HPDE6-E6E7 (cell line): ENCODE measurements at regions not wholly inside any gene's neighbourhood (a gene's known extent, or its start where the extent isn't known, plus 50 kb on each side); places are given as distances from the start of the nearest gene placed in this dataset.

Experiments
- DNase-seq: peaks from one replicate; pipeline ENCODE4 v3.0.0; 2011; ENCODE audit warnings: missing footprints; ENCODE audit errors: extremely low spot score

- no peak for DNase-seq
Observed at GRCh38 chr12:86788661-86789060, 532.5 kb upstream of the MGAT4C start.

GRCh38 chr12:86787419-86787818, 531.2 kb upstream of the MGAT4C start:
- DNase-seq: no peak

- no peak for DNase-seq
Observed at GRCh38 chr12:86777325-86777724, 521.1 kb upstream of the MGAT4C start.

GRCh38 chr12:86774841-86775388, 518.7 kb upstream of the MGAT4C start:
- peak; percentile 0 for DNase-seq

- peak; percentile 4 for DNase-seq
Observed at GRCh38 chr12:86772696-86773095, 516.5 kb upstream of the MGAT4C start.

- DNase-seq: no peak
Observed at GRCh38 chr12:86770871-86771270, 514.7 kb upstream of the MGAT4C start.

GRCh38 chr12:86748894-86749293, 492.7 kb upstream of the MGAT4C start:
- DNase-seq: no peak

GRCh38 chr12:86744547-86745212, 488.5 kb upstream of the MGAT4C start:
- DNase-seq: no peak

- DNase-seq: no peak
Observed at GRCh38 chr12:86743875-86744536, 487.8 kb upstream of the MGAT4C start.

- no peak for DNase-seq
Observed at GRCh38 chr12:86741531-86741930, 485.3 kb upstream of the MGAT4C start.

GRCh38 chr12:86735851-86736250, 479.7 kb upstream of the MGAT4C start:
- DNase-seq: no peak

- DNase-seq: no peak
Observed at GRCh38 chr12:86735072-86735471, 478.9 kb upstream of the MGAT4C start.

GRCh38 chr12:86730233-86730632, 474.0 kb upstream of the MGAT4C start:
- DNase-seq: no peak

GRCh38 chr12:86729739-86730138, 473.5 kb upstream of the MGAT4C start:
- no peak for DNase-seq

- no peak for DNase-seq
Observed at GRCh38 chr12:86727160-86727559, 471.0 kb upstream of the MGAT4C start.

- no peak for DNase-seq
Observed at GRCh38 chr12:86724716-86725115, 468.5 kb upstream of the MGAT4C start.

- DNase-seq: no peak
Observed at GRCh38 chr12:86723326-86723725, 467.1 kb upstream of the MGAT4C start.

GRCh38 chr12:86721713-86722397, 465.7 kb upstream of the MGAT4C start:
- no peak for DNase-seq

- no peak for DNase-seq
Observed at GRCh38 chr12:86719381-86719780, 463.2 kb upstream of the MGAT4C start.

GRCh38 chr12:86713121-86713520, 456.9 kb upstream of the MGAT4C start:
- DNase-seq: no peak

GRCh38 chr12:86712425-86712843, 456.2 kb upstream of the MGAT4C start:
- peak; percentile 71 for DNase-seq

- DNase-seq: no peak
Observed at GRCh38 chr12:86711731-86712130, 455.5 kb upstream of the MGAT4C start.

GRCh38 chr12:86710109-86710508, 453.9 kb upstream of the MGAT4C start:
- DNase-seq: no peak
